ENCODE measurements at regions not wholly inside any gene's neighbourhood (a gene's known extent, or its start where the extent isn't known, plus 50 kb on each side); places are given as distances from the start of the nearest gene placed in this dataset.

GRCh38 chr3:156620901-156621300, 53.5 kb upstream of the TIPARP start:
- DNase-seq = peak; percentile 22

- peak; percentile 97 for DNase-seq
Measured at GRCh38 chr3:156620260-156620659, 54.1 kb upstream of the TIPARP start.

- no peak for DNase-seq
Measured at GRCh38 chr3:156619376-156619775, 55.0 kb upstream of the TIPARP start.

DNA sequence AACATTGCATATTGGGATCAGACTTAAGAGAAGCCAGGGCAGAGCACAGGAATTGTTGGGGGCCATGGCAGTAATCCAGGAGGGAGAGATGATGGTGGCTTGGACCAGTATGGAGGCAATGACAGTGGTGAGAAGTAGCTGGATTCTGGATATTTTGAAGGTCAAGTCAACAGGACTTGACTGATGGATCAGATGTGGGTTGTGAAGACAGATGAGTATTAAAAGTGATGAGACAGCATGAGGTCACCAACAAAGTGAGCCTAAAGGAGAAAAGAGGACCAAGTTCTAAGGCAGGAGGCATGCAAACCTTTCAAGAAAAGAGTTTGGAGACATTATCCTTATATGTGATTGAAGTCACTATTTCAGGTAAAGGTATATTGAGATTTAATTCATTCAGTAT, 56.6 kb upstream of the TIPARP start:
- DNase-seq = no peak

GRCh38 chr3:156617145-156617544, 57.2 kb upstream of the TIPARP start:
- no peak for DNase-seq

DNA sequence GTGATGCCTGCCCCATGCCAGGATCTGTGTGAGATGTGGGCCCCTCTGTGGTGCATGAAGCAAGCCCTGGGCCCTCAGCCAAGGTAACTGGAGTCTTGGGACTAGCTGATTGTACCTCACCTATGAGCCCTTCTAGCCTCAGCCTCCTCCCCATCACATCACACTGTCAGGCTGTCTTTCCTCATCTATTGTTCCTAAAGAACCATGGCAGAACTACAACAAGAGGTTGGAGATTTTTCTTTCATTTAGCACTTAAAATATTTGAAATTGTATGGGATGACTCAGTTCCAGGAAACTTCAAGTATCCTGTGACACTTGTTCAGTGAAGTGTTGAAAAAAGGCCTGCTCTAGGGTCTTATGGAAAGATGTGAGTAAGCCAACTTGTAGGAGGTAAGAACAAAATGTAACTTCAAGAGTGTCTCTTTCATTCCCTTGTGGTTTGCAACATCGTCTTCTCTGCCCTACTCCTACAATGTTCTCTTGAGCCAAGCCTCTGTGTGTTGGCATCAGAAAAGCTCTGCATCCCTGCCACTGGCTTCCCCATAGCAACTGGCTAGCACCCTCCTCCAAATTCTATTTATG, 58.7 kb upstream of the TIPARP start:
- no peak for DNase-seq

DNA sequence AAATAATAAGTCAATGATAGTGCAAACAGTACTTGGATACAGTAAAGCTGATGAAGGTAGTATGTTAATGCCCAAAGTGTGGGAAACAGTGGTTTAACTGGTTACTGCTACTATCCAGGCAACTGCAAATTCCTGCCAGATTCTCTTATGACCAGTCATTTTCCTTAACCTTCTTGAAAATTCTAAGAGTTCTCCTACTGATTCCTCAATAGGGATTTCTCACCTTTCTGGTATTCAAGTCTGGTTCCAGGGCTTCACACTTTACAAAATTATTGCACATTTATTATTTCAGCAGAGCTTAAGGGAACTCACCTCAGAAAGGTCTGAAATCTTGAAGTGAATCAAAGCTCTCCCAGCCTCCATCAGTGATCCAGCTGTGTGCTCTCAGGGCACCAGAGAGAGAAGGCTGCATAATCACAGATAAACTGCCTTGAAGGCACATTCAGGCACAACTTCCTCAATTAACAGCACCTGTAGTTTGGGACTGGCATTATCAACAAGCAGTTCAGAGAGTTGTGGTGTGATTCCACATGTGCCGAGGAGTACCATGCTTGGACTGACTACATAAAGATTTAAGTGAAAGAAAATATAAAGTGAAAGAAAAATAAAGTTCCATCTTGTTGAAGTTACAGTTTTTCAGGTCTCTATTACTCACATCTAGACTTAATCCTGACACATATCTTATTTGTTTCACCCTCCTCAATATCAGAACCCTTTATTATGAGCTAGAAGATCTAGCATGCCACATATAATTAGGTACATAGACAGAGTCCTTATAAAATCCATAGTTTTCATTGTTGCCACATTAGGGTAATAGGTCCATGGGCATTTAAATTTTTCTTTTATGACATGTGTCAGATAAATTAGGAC, 59.5 kb upstream of the TIPARP start:
- DNase-seq = no peak

DNA sequence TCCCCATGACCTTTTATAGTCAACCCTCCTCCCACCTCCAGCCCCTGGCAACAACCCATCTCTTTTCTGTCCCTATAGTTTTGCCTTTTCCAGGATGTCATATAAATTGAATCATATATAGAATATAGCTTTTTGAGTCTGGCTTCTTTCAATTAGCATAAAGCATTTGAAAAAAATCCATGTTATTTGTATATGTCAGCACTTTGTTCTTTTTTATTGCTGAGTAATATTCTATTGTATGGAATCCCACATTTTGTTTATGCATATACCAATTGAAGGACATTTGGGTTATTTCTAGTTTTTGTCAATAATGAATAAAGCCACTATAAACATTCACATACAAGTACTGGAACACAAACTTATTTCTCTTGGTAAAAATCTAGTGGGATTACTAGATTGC, 58.0 kb upstream of the SSR3 start:
- no peak for DNase-seq

DNA sequence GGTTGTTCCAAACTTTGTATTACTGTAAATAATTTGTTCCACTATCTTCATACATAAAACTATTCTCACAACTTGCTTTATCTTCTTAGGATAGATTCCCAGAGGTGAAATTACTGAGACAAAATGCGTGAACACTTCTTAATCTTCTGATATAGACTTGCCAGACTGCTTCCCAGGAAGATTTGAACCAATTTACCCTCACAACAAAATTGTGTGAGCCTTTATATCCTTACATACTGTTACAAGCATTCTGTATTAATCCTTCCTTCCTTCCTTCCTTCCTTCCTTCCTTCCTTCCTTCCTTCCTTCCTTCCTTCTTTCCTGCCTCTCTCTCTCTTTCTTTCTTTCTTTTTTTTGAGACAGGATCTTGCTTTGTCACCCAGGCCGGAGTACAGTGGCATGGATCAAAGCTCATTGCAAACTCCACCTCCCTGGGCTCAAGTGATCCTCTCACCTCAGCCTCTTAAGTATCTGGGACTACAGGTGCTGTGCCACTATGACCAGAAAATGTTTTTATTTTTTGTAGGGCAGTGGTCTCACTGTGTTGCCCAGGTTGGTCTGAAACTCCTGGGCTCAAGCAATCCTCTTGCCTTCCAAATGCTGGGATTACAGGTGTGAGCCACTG, 57.1 kb upstream of the SSR3 start:
- DNase-seq = no peak

DNA sequence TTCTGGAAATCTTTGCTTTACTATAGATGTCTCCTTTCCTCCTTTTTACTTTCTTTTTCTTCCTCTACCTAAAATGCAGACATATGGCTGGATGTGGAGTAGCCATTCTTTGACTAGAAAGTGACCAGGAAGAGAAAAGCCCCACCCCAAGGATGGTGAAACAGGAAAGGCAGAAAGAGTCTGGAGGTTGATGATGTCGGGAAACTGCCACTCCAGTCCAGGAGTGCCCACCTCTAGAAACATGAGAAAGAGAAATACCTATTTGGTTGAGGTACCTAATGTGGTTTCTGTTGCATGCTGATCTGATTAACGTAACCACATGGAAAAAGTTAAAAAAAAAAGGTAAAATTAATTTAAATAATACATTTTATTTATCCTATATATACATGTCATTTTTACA, 55.2 kb upstream of the SSR3 start:
- no peak for DNase-seq

DNA sequence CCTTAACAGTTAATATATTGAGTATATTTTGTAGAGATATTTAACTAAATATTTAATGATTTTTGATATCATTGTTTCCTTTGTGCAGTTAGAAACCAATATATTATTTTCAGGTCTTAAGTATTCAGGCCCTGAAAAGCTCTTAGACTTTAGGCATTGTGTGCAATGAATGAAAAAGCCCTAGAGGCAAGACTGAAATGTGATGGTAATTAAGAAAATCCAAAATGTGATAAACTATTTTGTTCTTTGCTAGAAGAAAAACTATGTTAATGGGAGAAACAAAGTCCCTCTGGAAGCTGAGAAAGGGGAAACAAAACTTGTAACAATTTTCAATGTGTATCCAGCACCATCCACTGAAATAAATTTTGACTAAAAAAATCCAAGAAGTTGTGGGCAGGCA, 54.6 kb upstream of the SSR3 start:
- no peak for DNase-seq

GRCh38 chr3:156608601-156609514, 53.9 kb upstream of the SSR3 start:
- no peak for DNase-seq

DNA sequence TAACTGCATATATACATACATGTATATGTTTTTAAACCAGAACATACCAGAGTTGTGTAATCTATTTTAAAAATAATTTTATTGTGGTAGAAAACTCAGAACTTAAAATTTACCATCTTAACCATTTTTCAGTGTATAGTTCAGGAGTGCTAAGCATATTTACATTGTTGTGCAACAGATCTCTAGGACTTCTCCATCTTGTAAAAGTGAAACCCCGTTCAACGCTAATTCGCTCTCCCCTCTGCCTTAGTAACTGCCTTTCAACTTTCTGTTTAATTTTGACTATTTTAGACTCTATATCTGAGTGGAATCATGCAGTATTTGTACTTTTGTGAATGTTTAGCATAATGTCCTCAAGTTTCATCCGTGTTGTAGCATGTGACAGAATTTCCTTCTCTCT, 51.8 kb upstream of the SSR3 start:
- no peak for DNase-seq

- DNase-seq = no peak
Measured at GRCh38 chr3:156605686-156606605, 51.0 kb upstream of the SSR3 start.

DNA sequence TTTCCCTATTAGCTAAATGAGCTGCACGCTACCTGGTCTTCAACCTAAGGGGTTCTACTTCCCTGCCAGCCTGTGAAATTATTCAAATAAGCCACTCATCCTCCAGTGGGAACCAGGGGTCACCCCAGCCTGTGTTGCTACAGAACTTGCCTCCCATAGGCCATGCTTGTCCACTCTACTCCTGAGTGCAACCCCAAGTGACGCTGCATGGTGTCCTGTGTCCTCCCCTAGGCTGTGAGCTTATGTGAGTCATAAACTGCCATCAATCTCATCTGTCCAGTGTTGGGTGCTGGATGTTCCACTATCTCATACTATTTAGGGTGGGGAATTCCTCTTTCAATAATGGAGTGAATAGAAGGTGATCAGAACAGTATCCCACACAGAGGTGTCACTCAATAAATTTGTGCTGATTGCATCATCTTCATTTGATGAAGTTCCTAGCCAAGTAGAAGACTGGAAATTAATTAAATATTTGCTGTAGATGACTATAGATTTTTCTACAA, 49.8 kb upstream of the SSR3 start:
- DNase-seq = no peak

Data from NCI-H1105 (cell line).